SK-N-MC (cell line): ENCODE measurements at regions not wholly inside any gene's neighbourhood (a gene's known extent, or its start where the extent isn't known, plus 50 kb on each side); places are given as distances from the start of the nearest gene placed in this dataset.

Experiments
- EZH2 ChIP-seq: fragments of 200-600 bp; sonication (generic); IDR thresholded peaks from one replicate; pipeline ENCODE4 v1.6.1; 2017; ENCODE audit warnings: antibody characterized with exemption
- POLR2AphosphoS5 ChIP-seq: IDR thresholded peaks from 2 replicates; pipeline ENCODE4 v1.6.1; 2012; ENCODE audit warnings: mild to moderate bottlenecking, low read depth, low read length, borderline replicate concordance

DNA sequence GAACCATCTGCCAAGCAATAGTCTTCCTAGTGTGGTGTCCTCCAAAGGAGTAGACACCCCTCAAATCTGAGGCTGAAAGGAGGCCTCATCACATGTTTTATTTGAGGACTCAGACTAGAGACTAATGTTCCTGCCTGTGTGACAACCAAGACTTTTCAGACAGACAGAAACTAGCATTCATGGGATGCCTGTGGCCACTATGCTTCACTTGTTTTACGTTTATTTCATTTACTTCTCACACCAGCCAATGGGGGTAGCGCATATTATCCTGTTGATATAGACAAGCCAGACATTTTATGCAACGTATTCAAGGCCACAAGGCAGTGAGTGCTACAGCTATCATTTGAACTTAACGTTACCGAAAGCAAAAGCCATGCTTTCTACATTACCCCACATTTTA lies 391.7 kb upstream of the HTR2A start:
- TF ChIP-seq POLR2AphosphoS5 (no peak), EZH2 (no peak)
